ENCODE measurements at regions not wholly inside any gene's neighbourhood (a gene's known extent, or its start where the extent isn't known, plus 50 kb on each side); places are given as distances from the start of the nearest gene placed in this dataset.

DNA sequence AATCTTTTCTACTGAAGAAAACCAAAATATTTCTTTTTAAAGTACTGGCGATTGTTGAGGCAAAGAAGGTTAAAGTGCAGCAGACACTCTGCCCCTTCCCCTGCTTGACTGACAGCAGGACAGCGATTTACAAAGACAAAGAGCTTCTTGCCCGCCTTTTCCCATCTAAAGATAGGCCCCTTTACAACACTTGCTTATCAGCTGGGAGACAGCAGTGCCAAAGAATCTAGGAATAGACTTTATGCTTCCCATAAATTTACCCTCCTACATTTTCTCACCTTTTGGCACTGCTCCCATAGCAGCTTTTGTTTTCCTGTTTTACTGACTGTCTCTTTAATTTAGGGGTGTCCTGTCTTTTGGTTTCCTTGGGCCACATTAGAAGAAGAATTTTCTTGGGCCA lies 824.1 kb downstream of the CCSER2 start:
- TF ChIP-seq, protein P1, sequence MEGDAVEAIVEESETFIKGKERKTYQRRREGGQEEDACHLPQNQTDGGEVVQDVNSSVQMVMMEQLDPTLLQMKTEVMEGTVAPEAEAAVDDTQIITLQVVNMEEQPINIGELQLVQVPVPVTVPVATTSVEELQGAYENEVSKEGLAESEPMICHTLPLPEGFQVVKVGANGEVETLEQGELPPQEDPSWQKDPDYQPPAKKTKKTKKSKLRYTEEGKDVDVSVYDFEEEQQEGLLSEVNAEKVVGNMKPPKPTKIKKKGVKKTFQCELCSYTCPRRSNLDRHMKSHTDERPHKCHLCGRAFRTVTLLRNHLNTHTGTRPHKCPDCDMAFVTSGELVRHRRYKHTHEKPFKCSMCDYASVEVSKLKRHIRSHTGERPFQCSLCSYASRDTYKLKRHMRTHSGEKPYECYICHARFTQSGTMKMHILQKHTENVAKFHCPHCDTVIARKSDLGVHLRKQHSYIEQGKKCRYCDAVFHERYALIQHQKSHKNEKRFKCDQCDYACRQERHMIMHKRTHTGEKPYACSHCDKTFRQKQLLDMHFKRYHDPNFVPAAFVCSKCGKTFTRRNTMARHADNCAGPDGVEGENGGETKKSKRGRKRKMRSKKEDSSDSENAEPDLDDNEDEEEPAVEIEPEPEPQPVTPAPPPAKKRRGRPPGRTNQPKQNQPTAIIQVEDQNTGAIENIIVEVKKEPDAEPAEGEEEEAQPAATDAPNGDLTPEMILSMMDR (IDR thresholded peaks at IDR 0.05 in 4 of 5, conservative IDR thresholded peaks at IDR 0.05 in 1 of 5) = no peak
- TF ChIP-seq POLR2A (IDR thresholded peaks at IDR 0.05) = no peak
